WERI-Rb-1 (cell line): ENCODE measurements at regions not wholly inside any gene's neighbourhood (a gene's known extent, or its start where the extent isn't known, plus 50 kb on each side); places are given as distances from the start of the nearest gene placed in this dataset.

Source experiments
- DNase-seq: peaks from one replicate; pipeline ENCODE4 v3.0.0-alpha.2; 2020
- H3K27ac ChIP-seq: fragments of 250-450 bp; sonication (Bioruptor Pico); 2 replicates; pipeline ENCODE4 v1.5.1; 2020; ENCODE audit warnings: mild to moderate bottlenecking, moderate library complexity
- H3K27me3 ChIP-seq: fragments of 250-450 bp; sonication (Bioruptor Pico); 2 replicates; pipeline ENCODE4 v1.5.1; 2021; ENCODE audit warnings: mild to moderate bottlenecking, low read depth, moderate library complexity; ENCODE audit not compliant: insufficient read depth, severe bottlenecking
- H3K36me3 ChIP-seq: fragments of 250-450 bp; sonication (Bioruptor Pico); 2 replicates; pipeline ENCODE4 v1.5.1; 2020; ENCODE audit warnings: mild to moderate bottlenecking, moderate library complexity
- H3K4me3 ChIP-seq: 2 replicates; pipeline ENCODE4 v1.5.1; 2011; ENCODE audit warnings: low read depth, mild to moderate bottlenecking, control low read depth, low read length
- H3K9me3 ChIP-seq: fragments of 250-450 bp; sonication (Bioruptor Pico); 2 replicates; pipeline ENCODE4 v1.5.1; 2021; ENCODE audit warnings: mild to moderate bottlenecking, moderate library complexity; ENCODE audit not compliant: severe bottlenecking
- TF ChIP-seq, protein P1 (sequence below): IDR thresholded peaks from 2 replicates; pipeline ENCODE4 v1.5.1; 2011; ENCODE audit warnings: low read depth, mild to moderate bottlenecking, control low read depth, inconsistent platforms, low read length

DNA sequence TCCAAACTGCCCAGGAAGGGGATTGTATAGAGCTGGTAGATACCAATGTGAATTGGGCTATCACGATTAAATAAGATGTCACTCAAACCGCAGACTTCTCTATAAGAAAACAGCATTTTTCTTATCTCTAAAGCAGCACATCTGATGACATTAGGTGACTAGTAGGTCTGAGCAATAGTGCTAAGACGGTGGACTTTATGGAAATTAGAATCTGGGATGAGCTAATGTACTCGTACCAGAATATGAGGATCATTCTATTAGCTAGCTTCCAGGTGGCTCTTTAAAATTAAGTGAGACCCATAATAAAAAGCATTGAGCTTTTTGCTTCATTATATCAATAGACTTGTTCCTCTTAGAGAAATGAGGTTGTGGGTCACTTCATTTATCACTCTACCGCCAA, 130.0 kb upstream of the MC4R start:
- H3K9me3 ChIP-seq, result no peaks in the 10 kb centered on the region
- H3K4me3 ChIP-seq, result no peak overlapping the region
- TF ChIP-seq, protein P1, sequence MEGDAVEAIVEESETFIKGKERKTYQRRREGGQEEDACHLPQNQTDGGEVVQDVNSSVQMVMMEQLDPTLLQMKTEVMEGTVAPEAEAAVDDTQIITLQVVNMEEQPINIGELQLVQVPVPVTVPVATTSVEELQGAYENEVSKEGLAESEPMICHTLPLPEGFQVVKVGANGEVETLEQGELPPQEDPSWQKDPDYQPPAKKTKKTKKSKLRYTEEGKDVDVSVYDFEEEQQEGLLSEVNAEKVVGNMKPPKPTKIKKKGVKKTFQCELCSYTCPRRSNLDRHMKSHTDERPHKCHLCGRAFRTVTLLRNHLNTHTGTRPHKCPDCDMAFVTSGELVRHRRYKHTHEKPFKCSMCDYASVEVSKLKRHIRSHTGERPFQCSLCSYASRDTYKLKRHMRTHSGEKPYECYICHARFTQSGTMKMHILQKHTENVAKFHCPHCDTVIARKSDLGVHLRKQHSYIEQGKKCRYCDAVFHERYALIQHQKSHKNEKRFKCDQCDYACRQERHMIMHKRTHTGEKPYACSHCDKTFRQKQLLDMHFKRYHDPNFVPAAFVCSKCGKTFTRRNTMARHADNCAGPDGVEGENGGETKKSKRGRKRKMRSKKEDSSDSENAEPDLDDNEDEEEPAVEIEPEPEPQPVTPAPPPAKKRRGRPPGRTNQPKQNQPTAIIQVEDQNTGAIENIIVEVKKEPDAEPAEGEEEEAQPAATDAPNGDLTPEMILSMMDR, result no peak
- DNase-seq, result no peak
- H3K27ac ChIP-seq, result no peak overlapping the region
- H3K36me3 ChIP-seq, result no peaks in the 10 kb centered on the region
- no peaks in the 10 kb centered on the region for H3K27me3 ChIP-seq

GRCh38 chr18:60503199-60503598, 130.6 kb upstream of the MC4R start:
- H3K27ac ChIP-seq, result no peak overlapping the region
- no peak for DNase-seq
- H3K9me3 ChIP-seq, result no peaks in the 10 kb centered on the region
- H3K36me3 ChIP-seq, result no peaks in the 10 kb centered on the region
- H3K4me3 ChIP-seq, result no peak overlapping the region
- no peaks in the 10 kb centered on the region for H3K27me3 ChIP-seq
- TF ChIP-seq, protein P1, result no peak

DNA sequence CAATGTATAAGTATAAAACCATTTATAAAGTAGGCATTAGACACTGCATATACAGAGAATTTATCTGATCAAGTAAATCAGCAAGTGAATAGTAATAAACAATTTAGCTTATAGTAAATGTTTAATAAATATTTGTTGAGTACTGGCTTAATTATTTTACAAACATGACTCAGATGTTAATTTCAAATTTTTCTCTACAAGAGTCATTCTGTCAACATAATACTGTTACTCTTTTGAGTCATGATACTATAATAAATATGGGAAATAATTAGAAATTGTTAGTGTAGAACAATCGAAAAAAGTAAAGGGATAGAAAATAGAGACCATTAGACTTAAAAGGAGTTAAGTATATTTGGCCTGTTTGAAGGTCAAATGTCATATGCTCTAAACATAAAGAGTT, 133.6 kb upstream of the MC4R start:
- TF ChIP-seq, protein P1, result no peak
- H3K27ac ChIP-seq, result no peak overlapping the region
- H3K36me3 ChIP-seq, result no peaks in the 10 kb centered on the region
- no peak overlapping the region for H3K4me3 ChIP-seq
- H3K9me3 ChIP-seq, result no peaks in the 10 kb centered on the region
- H3K27me3 ChIP-seq, result no peaks in the 10 kb centered on the region
- no peak for DNase-seq

DNA sequence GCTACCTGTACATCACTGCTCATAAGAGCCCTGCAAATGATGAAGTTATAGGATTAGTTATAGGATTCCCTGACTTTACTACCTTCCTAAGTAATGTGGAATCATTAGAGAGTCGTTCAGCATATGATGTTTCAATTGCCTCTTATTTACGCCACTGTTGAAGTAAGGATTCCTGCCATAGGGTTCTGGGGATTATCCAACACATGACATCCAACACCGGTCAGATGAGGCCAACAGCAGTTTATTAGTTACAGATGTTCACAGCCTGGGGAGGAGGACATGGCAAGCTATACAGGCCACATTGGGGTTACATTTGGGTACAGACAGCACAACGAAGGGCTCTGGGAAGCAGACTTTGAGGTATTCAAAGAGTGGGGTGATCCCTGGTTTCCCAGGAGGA, 134.1 kb upstream of the MC4R start:
- no peaks in the 10 kb centered on the region for H3K27me3 ChIP-seq
- no peak overlapping the region for H3K27ac ChIP-seq
- TF ChIP-seq, protein P1, result no peak
- no peaks in the 10 kb centered on the region for H3K36me3 ChIP-seq
- H3K4me3 ChIP-seq, result no peak overlapping the region
- no peaks in the 10 kb centered on the region for H3K9me3 ChIP-seq
- no peak for DNase-seq

DNA sequence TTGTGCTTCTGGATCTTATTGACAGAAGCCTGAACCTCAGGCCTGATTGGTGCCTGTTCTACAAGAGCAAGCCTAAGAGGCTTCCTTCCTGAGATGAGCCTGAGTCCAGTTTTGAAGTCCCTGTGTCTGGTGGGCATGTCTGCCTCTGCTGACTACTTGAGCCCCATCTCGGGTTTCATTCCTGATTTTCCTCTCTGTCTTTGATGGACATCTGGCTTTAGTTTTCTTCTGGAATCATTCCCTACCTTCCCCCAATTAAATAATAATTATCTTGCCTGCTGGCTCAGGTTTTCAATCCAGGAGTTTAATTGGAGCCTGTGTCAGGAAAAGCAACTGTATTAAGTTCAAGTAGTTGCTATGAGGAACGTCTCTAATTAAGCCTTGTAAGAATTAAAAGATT, 135.5 kb upstream of the MC4R start:
- no peak for DNase-seq
- Histone ChIP-seq H3K36me3 (no peaks in the 10 kb centered on the region), H3K27me3 (no peaks in the 10 kb centered on the region), H3K4me3 (no peak overlapping the region), H3K27ac (no peak overlapping the region), H3K9me3 (no peaks in the 10 kb centered on the region)
- TF ChIP-seq, protein P1, result no peak

DNA sequence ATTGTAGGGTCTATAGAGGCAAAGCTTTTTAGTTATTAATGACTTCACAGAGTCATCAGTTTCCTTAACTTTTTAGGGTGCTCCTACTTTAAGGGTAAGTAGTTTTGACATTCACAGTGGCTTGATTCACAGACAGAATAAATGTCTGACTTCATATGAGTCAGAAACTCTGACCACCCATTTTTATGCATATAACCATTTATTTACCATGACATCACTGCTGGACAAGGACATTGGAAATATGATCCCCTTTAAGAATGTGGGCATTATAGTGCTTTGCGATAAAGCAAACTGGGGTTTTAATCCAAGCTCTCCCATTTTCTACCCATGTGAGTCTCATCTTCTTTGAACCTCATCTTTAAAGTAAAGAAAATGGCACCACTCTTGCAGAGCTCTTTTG, 162.0 kb upstream of the MC4R start:
- Histone ChIP-seq H3K27ac (no peak overlapping the region), H3K27me3 (no peaks in the 10 kb centered on the region), H3K9me3 (no peaks in the 10 kb centered on the region), H3K36me3 (no peaks in the 10 kb centered on the region), H3K4me3 (no peak overlapping the region)
- TF ChIP-seq, protein P1, result no peak
- DNase-seq, result no peak
